Spinal cord (tissue), 9 donors: ENCODE measurements at regions not wholly inside any gene's neighbourhood (a gene's known extent, or its start where the extent isn't known, plus 50 kb on each side); places are given as distances from the start of the nearest gene placed in this dataset.

Experiments used
- DNase-seq, 6 donors: peaks; one replicate each; pipeline versions ENCODE4 v3.0.0 to v3.0.0-alpha.2; 2013 to 2015; ENCODE audit warnings: low spot score in 6 of 6, low read depth in 4 of 6
- H3K27ac ChIP-seq: one replicate; pipeline ENCODE4 v1.5.1; 2013; ENCODE audit warnings: low read depth, low read length, control low read depth
- H3K27me3 ChIP-seq: one replicate; pipeline ENCODE4 v1.6.1; 2013; ENCODE audit warnings: low read length; ENCODE audit not compliant: control insufficient read depth, insufficient read depth
- H3K36me3 ChIP-seq: one replicate; pipeline ENCODE4 v1.6.1; 2013; ENCODE audit warnings: low read length; ENCODE audit not compliant: control insufficient read depth, insufficient read depth
- H3K4me1 ChIP-seq: one replicate; pipeline ENCODE4 v1.6.1; 2013; ENCODE audit warnings: low read length; ENCODE audit not compliant: control insufficient read depth, insufficient read depth
- H3K4me3 ChIP-seq: one replicate; pipeline ENCODE4 v1.5.1; 2013; ENCODE audit warnings: low read depth, low read length, control low read depth
- H3K9me3 ChIP-seq: one replicate; pipeline ENCODE4 v1.6.1; 2013; ENCODE audit warnings: low read length; ENCODE audit not compliant: control insufficient read depth, insufficient read depth
- WGBS: methylation state at CpG from one replicate; pipeline ENCODE4 v1.1.5; 2013; ENCODE audit warnings: missing lambda C conversion rate; ENCODE audit not compliant: insufficient coverage; 5-methylcytosine and 5-hydroxymethylcytosine counted together
- donor health status: healthy.

- Histone ChIP-seq H3K9me3 (no peaks in the 10 kb centered on the region), H3K36me3 (no peaks in the 10 kb centered on the region), H3K4me3 (no peak overlapping the region), H3K27me3 (no peaks in the 10 kb centered on the region), H3K27ac (no peak overlapping the region), H3K4me1 (no peaks in the 10 kb centered on the region)
- DNase-seq: peak in 1 of 6 donors; percentile 35
- 83% methylated on average over 1 of the region's 2 CpGs for WGBS
These were observed 813.6 kb upstream of the ADGRL2 start for GRCh38 chr1:80987106-80987505.

- no peaks in the 10 kb centered on the region for H3K4me1 ChIP-seq
- WGBS: no CpG with 5 or more reads among the region's 3 CpGs
- H3K36me3 ChIP-seq: no peaks in the 10 kb centered on the region
- no peak overlapping the region for H3K27ac ChIP-seq
- H3K27me3 ChIP-seq: no peaks in the 10 kb centered on the region
- H3K4me3 ChIP-seq: no peak overlapping the region
- no peaks in the 10 kb centered on the region for H3K9me3 ChIP-seq
- peak in 1 of 6 donors; percentile 5 for DNase-seq
These were observed 817.9 kb upstream of the ADGRL2 start for GRCh38 chr1:80982831-80983230.

- DNase-seq: no peak
- Histone ChIP-seq H3K27me3 (no peaks in the 10 kb centered on the region), H3K9me3 (no peaks in the 10 kb centered on the region), H3K4me1 (no peaks in the 10 kb centered on the region), H3K36me3 (no peaks in the 10 kb centered on the region), H3K27ac (no peak overlapping the region), H3K4me3 (no peak overlapping the region)
- no CpG with 5 or more reads among the region's 3 CpGs for WGBS
These were observed 827.6 kb upstream of the ADGRL2 start for GRCh38 chr1:80973101-80973500.

- DNase-seq: no peak
- Histone ChIP-seq H3K36me3 (no peaks in the 10 kb centered on the region), H3K4me3 (no peak overlapping the region), H3K27ac (no peak overlapping the region), H3K4me1 (no peaks in the 10 kb centered on the region), H3K9me3 (no peaks in the 10 kb centered on the region), H3K27me3 (no peaks in the 10 kb centered on the region)
- no CpG with 5 or more reads among the region's 1 CpG for WGBS
These were observed 834.5 kb upstream of the ADGRL2 start for GRCh38 chr1:80966266-80966665.

GRCh38 chr1:80962564-80962963 lies 838.2 kb upstream of the ADGRL2 start:
- Histone ChIP-seq H3K27me3 (no peaks in the 10 kb centered on the region), H3K9me3 (no peaks in the 10 kb centered on the region), H3K4me1 (no peaks in the 10 kb centered on the region), H3K4me3 (no peak overlapping the region), H3K27ac (no peak overlapping the region), H3K36me3 (no peaks in the 10 kb centered on the region)
- no peak for DNase-seq
- WGBS: no CpG with 5 or more reads among the region's 1 CpG

- 94% methylated on average over 4 of the region's 5 CpGs for WGBS
- H3K27me3 ChIP-seq: no peaks in the 10 kb centered on the region
- no peak overlapping the region for H3K27ac ChIP-seq
- no peaks in the 10 kb centered on the region for H3K36me3 ChIP-seq
- H3K4me1 ChIP-seq: no peaks in the 10 kb centered on the region
- H3K4me3 ChIP-seq: no peak overlapping the region
- no peak for DNase-seq
- H3K9me3 ChIP-seq: no peaks in the 10 kb centered on the region
These were observed 839.1 kb upstream of the ADGRL2 start for GRCh38 chr1:80961464-80962190.

- H3K4me1 ChIP-seq: no peaks in the 10 kb centered on the region
- no peak overlapping the region for H3K27ac ChIP-seq
- H3K27me3 ChIP-seq: no peaks in the 10 kb centered on the region
- no peak overlapping the region for H3K4me3 ChIP-seq
- H3K36me3 ChIP-seq: no peaks in the 10 kb centered on the region
- no CpG with 5 or more reads among the region's 1 CpG for WGBS
- peak in 2 of 6 donors; percentile 32 to 37 for DNase-seq
- peaks cover 3% of the 10 kb centered on the region for H3K9me3 ChIP-seq
These were observed 867.4 kb upstream of the ADGRL2 start for GRCh38 chr1:80933346-80933745.

- Histone ChIP-seq H3K36me3 (no peaks in the 10 kb centered on the region), H3K4me3 (no peak overlapping the region), H3K4me1 (no peaks in the 10 kb centered on the region), H3K9me3 (peaks cover 3% of the 10 kb centered on the region), H3K27me3 (no peaks in the 10 kb centered on the region), H3K27ac (no peak overlapping the region)
- DNase-seq: no peak
These were observed 869.6 kb upstream of the ADGRL2 start for GRCh38 chr1:80931178-80931577.

GRCh38 chr1:80929868-80930508 lies 870.7 kb upstream of the ADGRL2 start:
- no peaks in the 10 kb centered on the region for H3K36me3 ChIP-seq
- WGBS: 81% methylated on average over 3 of the region's 3 CpGs
- H3K27ac ChIP-seq: no peak overlapping the region
- no peak for DNase-seq
- H3K4me3 ChIP-seq: no peak overlapping the region
- no peaks in the 10 kb centered on the region for H3K27me3 ChIP-seq
- H3K9me3 ChIP-seq: peaks cover 3% of the 10 kb centered on the region
- no peaks in the 10 kb centered on the region for H3K4me1 ChIP-seq

- no peaks in the 10 kb centered on the region for H3K36me3 ChIP-seq
- DNase-seq: no peak
- no peak overlapping the region for H3K4me3 ChIP-seq
- no peak overlapping the region for H3K27ac ChIP-seq
- no peaks in the 10 kb centered on the region for H3K4me1 ChIP-seq
- WGBS: 60% methylated on average over 1 of the region's 4 CpGs
- no peaks in the 10 kb centered on the region for H3K9me3 ChIP-seq
- no peaks in the 10 kb centered on the region for H3K27me3 ChIP-seq
These were observed 874.2 kb upstream of the ADGRL2 start for GRCh38 chr1:80926531-80926930.
